ENCODE measurements at regions not wholly inside any gene's neighbourhood (a gene's known extent, or its start where the extent isn't known, plus 50 kb on each side); places are given as distances from the start of the nearest gene placed in this dataset.

DNA sequence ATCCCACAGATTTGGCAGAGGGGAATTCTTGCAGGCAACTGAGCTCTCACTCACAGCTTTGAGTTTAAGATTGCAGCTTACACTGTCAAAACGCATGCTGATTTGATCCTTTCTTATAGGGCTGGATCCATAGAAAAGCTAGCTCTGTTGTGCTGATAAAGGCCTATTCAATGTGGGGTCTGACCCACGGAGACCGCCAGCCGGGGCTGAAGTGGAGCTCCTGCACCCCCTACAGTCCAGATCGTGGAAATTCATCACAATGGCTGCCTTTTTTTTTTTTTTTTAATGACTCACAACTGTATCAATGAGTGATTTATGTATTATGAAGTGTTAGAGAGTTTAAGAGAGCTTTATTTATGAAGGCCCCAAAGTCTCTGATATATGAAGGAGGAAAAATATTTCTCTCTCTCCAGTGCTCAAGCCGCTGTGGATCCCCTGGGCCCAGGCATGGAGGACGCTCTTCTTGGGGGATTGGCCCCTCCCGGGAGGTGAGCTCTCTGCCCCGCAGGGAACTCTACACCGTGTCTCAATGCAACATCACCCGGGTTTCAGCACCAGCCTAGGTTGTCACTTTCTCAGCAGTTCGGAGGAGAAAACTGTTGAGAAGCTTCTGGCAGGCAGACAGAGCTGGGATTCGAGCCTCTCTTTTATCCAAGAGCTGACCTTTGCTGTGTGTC is 700.2 kb downstream of the IRX1 start:
- TF ChIP-seq, protein P1, sequence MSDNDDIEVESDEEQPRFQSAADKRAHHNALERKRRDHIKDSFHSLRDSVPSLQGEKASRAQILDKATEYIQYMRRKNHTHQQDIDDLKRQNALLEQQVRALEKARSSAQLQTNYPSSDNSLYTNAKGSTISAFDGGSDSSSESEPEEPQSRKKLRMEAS (IDR thresholded peaks at IDR 0.05) = no peak
- TF ChIP-seq NFIC (IDR thresholded peaks at IDR 0.05) = no peak
- TF ChIP-seq FOXM1 (IDR thresholded peaks at IDR 0.05; ENCODE audit: borderline replicate concordance, low read depth) = no peak
- TF ChIP-seq EGR1 (IDR thresholded peaks at IDR 0.05) = no peak
- TF ChIP-seq CEBPB (IDR thresholded peaks at IDR 0.05) = no peak
- no peak for TF ChIP-seq TAF1 (IDR thresholded peaks at IDR 0.05; ENCODE audit: low read depth)
- TF ChIP-seq CREB1 (IDR thresholded peaks at IDR 0.05; ENCODE audit: low read depth) = no peak
- TF ChIP-seq RAD21 (IDR thresholded peaks at IDR 0.05; ENCODE audit: low read depth) = no peak
- TF ChIP-seq TCF12 (IDR thresholded peaks at IDR 0.05; ENCODE audit: low read depth) = no peak
- no peak for TF ChIP-seq EP300 (IDR thresholded peaks at IDR 0.05; ENCODE audit: borderline replicate concordance)
- no peak for TF ChIP-seq YY1 (IDR thresholded peaks at IDR 0.05; ENCODE audit: low read depth)
- no peak for TF ChIP-seq TEAD4 (IDR thresholded peaks at IDR 0.05)
- TF ChIP-seq, protein P2, sequence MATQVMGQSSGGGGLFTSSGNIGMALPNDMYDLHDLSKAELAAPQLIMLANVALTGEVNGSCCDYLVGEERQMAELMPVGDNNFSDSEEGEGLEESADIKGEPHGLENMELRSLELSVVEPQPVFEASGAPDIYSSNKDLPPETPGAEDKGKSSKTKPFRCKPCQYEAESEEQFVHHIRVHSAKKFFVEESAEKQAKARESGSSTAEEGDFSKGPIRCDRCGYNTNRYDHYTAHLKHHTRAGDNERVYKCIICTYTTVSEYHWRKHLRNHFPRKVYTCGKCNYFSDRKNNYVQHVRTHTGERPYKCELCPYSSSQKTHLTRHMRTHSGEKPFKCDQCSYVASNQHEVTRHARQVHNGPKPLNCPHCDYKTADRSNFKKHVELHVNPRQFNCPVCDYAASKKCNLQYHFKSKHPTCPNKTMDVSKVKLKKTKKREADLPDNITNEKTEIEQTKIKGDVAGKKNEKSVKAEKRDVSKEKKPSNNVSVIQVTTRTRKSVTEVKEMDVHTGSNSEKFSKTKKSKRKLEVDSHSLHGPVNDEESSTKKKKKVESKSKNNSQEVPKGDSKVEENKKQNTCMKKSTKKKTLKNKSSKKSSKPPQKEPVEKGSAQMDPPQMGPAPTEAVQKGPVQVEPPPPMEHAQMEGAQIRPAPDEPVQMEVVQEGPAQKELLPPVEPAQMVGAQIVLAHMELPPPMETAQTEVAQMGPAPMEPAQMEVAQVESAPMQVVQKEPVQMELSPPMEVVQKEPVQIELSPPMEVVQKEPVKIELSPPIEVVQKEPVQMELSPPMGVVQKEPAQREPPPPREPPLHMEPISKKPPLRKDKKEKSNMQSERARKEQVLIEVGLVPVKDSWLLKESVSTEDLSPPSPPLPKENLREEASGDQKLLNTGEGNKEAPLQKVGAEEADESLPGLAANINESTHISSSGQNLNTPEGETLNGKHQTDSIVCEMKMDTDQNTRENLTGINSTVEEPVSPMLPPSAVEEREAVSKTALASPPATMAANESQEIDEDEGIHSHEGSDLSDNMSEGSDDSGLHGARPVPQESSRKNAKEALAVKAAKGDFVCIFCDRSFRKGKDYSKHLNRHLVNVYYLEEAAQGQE (IDR thresholded peaks at IDR 0.05; ENCODE audit: low read depth) = no peak
- no peak for TF ChIP-seq ZBTB7A (IDR thresholded peaks at IDR 0.05; ENCODE audit: low read depth)
- TF ChIP-seq, protein P3, sequence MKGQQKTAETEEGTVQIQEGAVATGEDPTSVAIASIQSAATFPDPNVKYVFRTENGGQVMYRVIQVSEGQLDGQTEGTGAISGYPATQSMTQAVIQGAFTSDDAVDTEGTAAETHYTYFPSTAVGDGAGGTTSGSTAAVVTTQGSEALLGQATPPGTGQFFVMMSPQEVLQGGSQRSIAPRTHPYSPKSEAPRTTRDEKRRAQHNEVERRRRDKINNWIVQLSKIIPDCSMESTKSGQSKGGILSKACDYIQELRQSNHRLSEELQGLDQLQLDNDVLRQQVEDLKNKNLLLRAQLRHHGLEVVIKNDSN (IDR thresholded peaks at IDR 0.05) = no peak

DNA sequence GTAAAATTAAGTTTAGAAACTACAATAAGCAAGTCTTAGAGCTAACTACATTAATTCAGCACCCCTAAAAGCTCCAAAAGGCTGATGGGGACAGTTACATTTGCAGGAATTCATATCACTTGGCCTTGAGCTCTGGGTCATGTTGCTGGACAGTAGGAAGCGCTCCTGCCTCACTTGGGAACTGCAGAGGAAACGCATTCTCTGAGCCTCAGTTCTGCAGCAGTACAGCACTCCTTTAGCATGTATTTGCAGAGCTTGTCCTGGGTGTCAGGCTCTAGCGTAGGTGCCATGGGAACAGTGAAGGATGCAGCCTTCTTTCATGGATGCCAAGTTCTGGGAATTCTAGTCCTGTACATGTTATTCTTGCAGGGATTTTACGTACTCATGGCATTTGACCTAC is 710.4 kb downstream of the IRX1 start:
- TF ChIP-seq CREB1 (IDR thresholded peaks at IDR 0.05; ENCODE audit: low read depth) (no peak), CEBPB (IDR thresholded peaks at IDR 0.05) (no peak), NFIC (IDR thresholded peaks at IDR 0.05) (no peak), RAD21 (IDR thresholded peaks at IDR 0.05; ENCODE audit: low read depth) (no peak), YY1 (IDR thresholded peaks at IDR 0.05; ENCODE audit: low read depth) (no peak), TAF1 (IDR thresholded peaks at IDR 0.05; ENCODE audit: low read depth) (no peak), TCF12 (IDR thresholded peaks at IDR 0.05; ENCODE audit: low read depth) (no peak), EGR1 (IDR thresholded peaks at IDR 0.05) (no peak), FOXM1 (IDR thresholded peaks at IDR 0.05; ENCODE audit: borderline replicate concordance, low read depth) (no peak), EP300 (IDR thresholded peaks at IDR 0.05; ENCODE audit: borderline replicate concordance) (no peak)
- TF ChIP-seq, protein P1 (IDR thresholded peaks at IDR 0.05) = no peak
- TF ChIP-seq, protein P2 (IDR thresholded peaks at IDR 0.05; ENCODE audit: low read depth) = no peak
- TF ChIP-seq, protein P3 (IDR thresholded peaks at IDR 0.05) = no peak

DNA sequence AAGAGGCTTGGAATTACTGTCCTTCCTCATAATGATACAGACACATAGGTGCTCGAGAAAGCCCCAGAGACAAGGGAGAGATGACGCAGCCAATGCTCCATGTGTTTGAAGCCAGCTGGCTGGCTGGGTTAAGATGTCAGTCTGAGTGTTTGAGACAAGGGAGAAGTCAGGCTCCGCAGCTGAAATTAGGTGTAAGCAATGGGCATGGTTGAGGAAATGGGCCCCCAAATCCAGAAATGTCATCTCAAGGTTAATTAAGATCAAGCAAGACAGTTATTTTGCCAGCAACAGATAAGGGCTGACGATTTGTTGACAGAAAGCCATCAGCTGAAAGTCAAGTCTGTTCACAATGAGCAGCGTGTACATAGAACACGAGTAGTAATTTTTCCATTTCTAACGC is 713.4 kb downstream of the IRX1 start:
- no peak for TF ChIP-seq CREB1 (IDR thresholded peaks at IDR 0.05; ENCODE audit: low read depth)
- TF ChIP-seq, protein P1 (IDR thresholded peaks at IDR 0.05) = no peak
- TF ChIP-seq NFIC (IDR thresholded peaks at IDR 0.05) = no peak
- no peak for TF ChIP-seq ZBTB7A (IDR thresholded peaks at IDR 0.05; ENCODE audit: low read depth)
- no peak for TF ChIP-seq EGR1 (IDR thresholded peaks at IDR 0.05)
- no peak for TF ChIP-seq TEAD4 (IDR thresholded peaks at IDR 0.05)
- TF ChIP-seq TCF12 (IDR thresholded peaks at IDR 0.05; ENCODE audit: low read depth) = no peak
- no peak for TF ChIP-seq RAD21 (IDR thresholded peaks at IDR 0.05; ENCODE audit: low read depth)
- TF ChIP-seq TAF1 (IDR thresholded peaks at IDR 0.05; ENCODE audit: low read depth) = no peak
- no peak for TF ChIP-seq YY1 (IDR thresholded peaks at IDR 0.05; ENCODE audit: low read depth)

DNA sequence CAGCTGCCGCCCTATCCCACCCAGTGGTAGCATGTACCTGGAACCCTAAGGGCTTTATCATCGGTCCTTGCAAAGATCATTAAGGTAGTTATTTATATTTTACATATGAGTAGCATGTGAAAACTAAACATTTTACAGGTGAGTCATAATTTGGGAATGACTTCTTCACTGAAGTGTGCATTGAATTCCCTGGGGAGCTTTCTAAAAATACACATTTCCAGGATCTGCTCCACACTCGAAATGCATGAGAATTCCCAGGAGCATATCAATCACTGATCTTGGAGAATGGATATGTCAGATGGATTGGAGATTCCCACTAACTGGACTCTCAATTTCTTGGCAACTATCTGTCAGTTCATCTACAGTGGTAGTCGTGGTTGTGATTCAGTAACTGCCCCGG is 717.5 kb downstream of the IRX1 start:
- TF ChIP-seq RAD21 (IDR thresholded peaks at IDR 0.05; ENCODE audit: low read depth) = no peak
- no peak for TF ChIP-seq YY1 (IDR thresholded peaks at IDR 0.05; ENCODE audit: low read depth)
- no peak for TF ChIP-seq FOXM1 (IDR thresholded peaks at IDR 0.05; ENCODE audit: borderline replicate concordance, low read depth)
- TF ChIP-seq CEBPB (IDR thresholded peaks at IDR 0.05) = no peak
- TF ChIP-seq TAF1 (IDR thresholded peaks at IDR 0.05; ENCODE audit: low read depth) = no peak
- TF ChIP-seq TEAD4 (IDR thresholded peaks at IDR 0.05) = no peak
- TF ChIP-seq, protein P3 (IDR thresholded peaks at IDR 0.05) = no peak
- no peak for TF ChIP-seq TCF12 (IDR thresholded peaks at IDR 0.05; ENCODE audit: low read depth)
- TF ChIP-seq ZBTB7A (IDR thresholded peaks at IDR 0.05; ENCODE audit: low read depth) = no peak
- TF ChIP-seq EP300 (IDR thresholded peaks at IDR 0.05; ENCODE audit: borderline replicate concordance) = no peak
- TF ChIP-seq, protein P2 (IDR thresholded peaks at IDR 0.05; ENCODE audit: low read depth) = no peak
- TF ChIP-seq CREB1 (IDR thresholded peaks at IDR 0.05; ENCODE audit: low read depth) = no peak
- no peak for TF ChIP-seq EGR1 (IDR thresholded peaks at IDR 0.05)
- TF ChIP-seq, protein P1 (IDR thresholded peaks at IDR 0.05) = no peak
- no peak for TF ChIP-seq NFIC (IDR thresholded peaks at IDR 0.05)

All from Ishikawa (cell line).